ENCODE measurements at regions not wholly inside any gene's neighbourhood (a gene's known extent, or its start where the extent isn't known, plus 50 kb on each side); places are given as distances from the start of the nearest gene placed in this dataset.

DNA sequence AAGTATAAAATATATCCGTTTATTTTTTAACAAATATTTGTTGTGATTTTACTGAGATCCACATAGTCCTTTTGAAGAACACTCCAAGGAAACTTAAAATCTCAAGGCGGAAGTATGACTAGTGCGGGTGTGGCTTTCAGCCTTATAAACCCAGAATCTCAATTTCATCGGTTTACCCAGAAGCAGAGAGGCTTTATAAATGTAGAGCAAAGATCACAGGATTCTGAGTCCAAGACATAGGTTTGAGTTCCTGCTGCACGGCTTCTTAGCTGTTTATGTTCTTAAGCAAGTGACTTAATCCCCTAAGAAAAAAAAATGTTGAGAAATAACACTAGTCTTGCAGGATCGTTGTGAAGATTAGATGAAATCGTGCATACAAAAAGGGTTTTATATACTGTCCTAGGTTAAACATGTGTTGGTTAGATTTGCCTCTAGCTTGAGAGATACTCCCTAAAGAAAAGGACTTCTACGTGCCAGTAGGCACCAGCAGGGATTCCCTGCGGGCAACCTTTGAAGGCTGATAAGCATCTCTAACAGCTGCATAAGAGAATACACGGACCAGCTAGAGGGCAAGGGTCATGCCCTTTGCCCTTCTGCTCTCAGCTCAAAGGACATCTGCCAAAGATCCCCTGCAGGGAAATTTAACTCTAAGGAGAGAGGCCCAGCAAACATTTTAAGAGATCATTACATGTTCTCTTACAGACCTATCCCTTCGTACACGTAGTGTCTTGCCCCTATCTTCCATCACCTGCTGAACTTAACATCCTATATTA, 130.4 kb upstream of the MIR17HG start:
- intact Hi-C loops (cut with micrococcal nuclease) (no loop called here), dilution Hi-C loops (cut with HindIII; ENCODE audit: low sequenced_read_pairs, unreplicated experiment) (no loop called here), in situ Hi-C loops (cut with MboI; ENCODE audit: low sequenced_read_pairs) (no loop called here)
- no peak overlapping the region for H3K4ac ChIP-seq (ENCODE audit: low read depth, low read length)
- no peak overlapping the region for H3K9ac ChIP-seq (ENCODE audit: low read depth, low read length)
- no peak overlapping the region for H4K91ac ChIP-seq (ENCODE audit: insufficient read depth, low read depth, low read length)
- no peak overlapping the region for H3K14ac ChIP-seq (replicated peaks; ENCODE audit: low read depth, low read length)
- no peak overlapping the region for H2BK120ac ChIP-seq (ENCODE audit: low read depth, low read length)
- H2AFZ ChIP-seq (replicated peaks; ENCODE audit: low read length, poor library complexity): no peak overlapping the region
- no peak overlapping the region for H3K23ac ChIP-seq (ENCODE audit: low read depth, low read length)
- no peak overlapping the region for H2BK15ac ChIP-seq (ENCODE audit: low read depth, low read length)
- no peaks in the 10 kb centered on the region for H3K79me1 ChIP-seq (ENCODE audit: low read depth in 1 of 2, low read length in 2 of 2)
- 40% methylated on average over 5 of the region's 12 CpGs; no CpG with 5 or more reads in 1 of the 2 experiments for WGBS, 2 experiments (ENCODE audit: extremely low coverage in 2 of 2, insufficient read length in 1 of 2)
- H3K27ac ChIP-seq (ENCODE audit: insufficient read depth, low read length): no peak overlapping the region
- no peak for ATAC-seq (ENCODE audit: low read depth)
- no peak overlapping the region for H3K56ac ChIP-seq (ENCODE audit: extremely low read depth, insufficient read depth, low read length)
- H2AK9ac ChIP-seq (replicated peaks; ENCODE audit: low read depth, low read length, poor library complexity): no peak overlapping the region
- no peaks in the 10 kb centered on the region for H3K36me3 ChIP-seq (ENCODE audit: control insufficient read depth, insufficient read depth, low read length)
- BruUV-seq (replicated peaks): no TSS peak
- H3K9me3 ChIP-seq (ENCODE audit: control insufficient read depth, insufficient read depth, low read length): no peaks in the 10 kb centered on the region
- ChIA-PET POLR2A (ENCODE audit: unreplicated experiment) (no interaction called here), CTCF (no interaction called here)
- H3K27me3 ChIP-seq (ENCODE audit: control insufficient read depth, insufficient read depth, low read length): no peaks in the 10 kb centered on the region
- no peak overlapping the region for H2BK20ac ChIP-seq (ENCODE audit: low read depth, low read length)
- H2AK5ac ChIP-seq (ENCODE audit: low read depth, low read length): no peak overlapping the region
- no peak overlapping the region for H2BK5ac ChIP-seq (ENCODE audit: low read depth, low read length, poor library complexity, severe bottlenecking)
- no peak overlapping the region for H3K4me2 ChIP-seq (ENCODE audit: low read depth, low read length)
- H3K4me3 ChIP-seq (ENCODE audit: insufficient read depth, low read depth, low read length): no peak overlapping the region
- TF ChIP-seq MAZ (IDR thresholded peaks at IDR 0.05; ENCODE audit: borderline replicate concordance, low read depth, low read length) (no peak), CEBPB (IDR thresholded peaks at IDR 0.05; ENCODE audit: low read depth, low read length) (no peak), SMC3 (IDR thresholded peaks at IDR 0.05; ENCODE audit: low read depth, low read length) (no peak), ELK1 (IDR thresholded peaks at IDR 0.05; ENCODE audit: borderline replicate concordance, low read depth, low read length) (no peak), CHD1 (IDR thresholded peaks at IDR 0.05; ENCODE audit: low read depth, low read length) (no peak), RCOR1 (IDR thresholded peaks at IDR 0.05; ENCODE audit: insufficient replicate concordance, low read length) (no peak), BHLHE40 (IDR thresholded peaks at IDR 0.05; ENCODE audit: low read depth, low read length) (no peak), FOS (IDR thresholded peaks at IDR 0.05; ENCODE audit: low read depth, low read length) (no peak), POLR2A (IDR thresholded peaks at IDR 0.05; ENCODE audit: low read depth, low read length) (no peak), RAD21 (IDR thresholded peaks at IDR 0.05; ENCODE audit: low read length) (no peak), MAFK (IDR thresholded peaks at IDR 0.05; ENCODE audit: low read depth, low read length) (no peak), USF2 (IDR thresholded peaks at IDR 0.05; ENCODE audit: low read depth, low read length) (no peak), MXI1 (IDR thresholded peaks at IDR 0.05; ENCODE audit: borderline replicate concordance, low read depth, low read length) (no peak), CTCF (conservative IDR thresholded peaks at IDR 0.05; ENCODE audit: low read depth, low read length) (no peak), RFX5 (IDR thresholded peaks at IDR 0.05; ENCODE audit: low read depth, low read length) (no peak)
- no peak for DNase-seq
- no peak overlapping the region for H3K18ac ChIP-seq (ENCODE audit: low read depth, low read length)
- no peak overlapping the region for H4K8ac ChIP-seq (ENCODE audit: low read depth in 2 of 2, low read length in 2 of 2)
- H3K4me1 ChIP-seq (ENCODE audit: control insufficient read depth, insufficient read depth, low read length): no peaks in the 10 kb centered on the region
- no peaks in the 10 kb centered on the region for H3K9me1 ChIP-seq (ENCODE audit: insufficient read depth, low read length)
- H4K20me1 ChIP-seq (ENCODE audit: insufficient read depth, low read length): no peaks in the 10 kb centered on the region
- H4K5ac ChIP-seq (ENCODE audit: low read depth, low read length): no peak overlapping the region

All from IMR-90 (cell line).